ENCODE measurements at regions not wholly inside any gene's neighbourhood (a gene's known extent, or its start where the extent isn't known, plus 50 kb on each side); places are given as distances from the start of the nearest gene placed in this dataset.

DNA sequence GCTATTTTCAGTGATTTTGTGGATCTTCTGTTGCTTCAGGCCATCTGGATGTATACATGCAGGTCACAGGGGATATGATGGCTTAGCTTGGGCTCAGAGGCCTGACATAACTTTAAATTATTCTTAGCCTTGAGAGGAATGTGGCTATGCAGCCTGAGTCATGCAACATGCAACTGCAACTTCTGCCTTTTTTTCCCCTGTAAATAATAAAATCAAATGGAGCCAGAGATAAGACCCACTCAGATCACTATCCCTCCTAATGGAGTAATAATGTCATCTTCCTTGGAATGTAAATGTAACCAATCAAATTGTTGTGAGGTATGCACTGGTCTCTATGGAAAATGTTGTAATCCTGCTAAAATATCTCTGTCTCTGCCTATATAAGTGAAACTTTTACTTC, 54.9 kb downstream of the MAGEB17 start:
- TF ChIP-seq, protein P1, sequence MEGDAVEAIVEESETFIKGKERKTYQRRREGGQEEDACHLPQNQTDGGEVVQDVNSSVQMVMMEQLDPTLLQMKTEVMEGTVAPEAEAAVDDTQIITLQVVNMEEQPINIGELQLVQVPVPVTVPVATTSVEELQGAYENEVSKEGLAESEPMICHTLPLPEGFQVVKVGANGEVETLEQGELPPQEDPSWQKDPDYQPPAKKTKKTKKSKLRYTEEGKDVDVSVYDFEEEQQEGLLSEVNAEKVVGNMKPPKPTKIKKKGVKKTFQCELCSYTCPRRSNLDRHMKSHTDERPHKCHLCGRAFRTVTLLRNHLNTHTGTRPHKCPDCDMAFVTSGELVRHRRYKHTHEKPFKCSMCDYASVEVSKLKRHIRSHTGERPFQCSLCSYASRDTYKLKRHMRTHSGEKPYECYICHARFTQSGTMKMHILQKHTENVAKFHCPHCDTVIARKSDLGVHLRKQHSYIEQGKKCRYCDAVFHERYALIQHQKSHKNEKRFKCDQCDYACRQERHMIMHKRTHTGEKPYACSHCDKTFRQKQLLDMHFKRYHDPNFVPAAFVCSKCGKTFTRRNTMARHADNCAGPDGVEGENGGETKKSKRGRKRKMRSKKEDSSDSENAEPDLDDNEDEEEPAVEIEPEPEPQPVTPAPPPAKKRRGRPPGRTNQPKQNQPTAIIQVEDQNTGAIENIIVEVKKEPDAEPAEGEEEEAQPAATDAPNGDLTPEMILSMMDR (conservative IDR thresholded peaks at IDR 0.05; ENCODE audit: low read depth, low read length) = no peak
- no peak for TF ChIP-seq EZH2 (IDR thresholded peaks at IDR 0.05; ENCODE audit: borderline replicate concordance, low read depth, low read length, poor library complexity, severe bottlenecking)

Measured in A673 (cell line).